NB4 (cell line): ENCODE measurements at regions not wholly inside any gene's neighbourhood (a gene's known extent, or its start where the extent isn't known, plus 50 kb on each side); places are given as distances from the start of the nearest gene placed in this dataset.

Experiments used
- DNase-seq: peaks from one replicate; pipeline ENCODE4 v3.0.0; 2010; ENCODE audit warnings: low read depth
- H3K4me3 ChIP-seq: one replicate; pipeline ENCODE4 v1.5.1; 2011; ENCODE audit warnings: mild to moderate bottlenecking, low read depth, low read length, moderate library complexity
- CTCF ChIP-seq: IDR thresholded peaks from one replicate; pipeline ENCODE4 v1.5.1; 2012; ENCODE audit warnings: low read depth, low read length
- MYC ChIP-seq: IDR thresholded peaks from 2 replicates; pipeline ENCODE4 v1.6.1; 2011; ENCODE audit warnings: low read depth, low read length
- POLR2A ChIP-seq: IDR thresholded peaks from 2 replicates; pipeline ENCODE4 v1.6.1; 2011; ENCODE audit warnings: mild to moderate bottlenecking; ENCODE audit not compliant: insufficient read length; ENCODE audit errors: extremely low read depth
- TF ChIP-seq, protein P1 (sequence below): IDR thresholded peaks from 2 replicates; pipeline ENCODE4 v1.6.1; 2011; ENCODE audit warnings: low read depth, low read length

GRCh38 chr10:105644091-105644490 lies 1003.0 kb downstream of the SORCS3 start:
- H3K4me3 ChIP-seq = no peak overlapping the region
- DNase-seq = no peak
- TF ChIP-seq, protein P1, sequence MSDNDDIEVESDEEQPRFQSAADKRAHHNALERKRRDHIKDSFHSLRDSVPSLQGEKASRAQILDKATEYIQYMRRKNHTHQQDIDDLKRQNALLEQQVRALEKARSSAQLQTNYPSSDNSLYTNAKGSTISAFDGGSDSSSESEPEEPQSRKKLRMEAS = no peak
- TF ChIP-seq MYC (no peak), POLR2A (no peak), CTCF (no peak)

GRCh38 chr10:105643660-105644059 lies 1002.6 kb downstream of the SORCS3 start:
- TF ChIP-seq MYC (no peak), POLR2A (no peak), CTCF (no peak)
- TF ChIP-seq, protein P1 = no peak

DNA sequence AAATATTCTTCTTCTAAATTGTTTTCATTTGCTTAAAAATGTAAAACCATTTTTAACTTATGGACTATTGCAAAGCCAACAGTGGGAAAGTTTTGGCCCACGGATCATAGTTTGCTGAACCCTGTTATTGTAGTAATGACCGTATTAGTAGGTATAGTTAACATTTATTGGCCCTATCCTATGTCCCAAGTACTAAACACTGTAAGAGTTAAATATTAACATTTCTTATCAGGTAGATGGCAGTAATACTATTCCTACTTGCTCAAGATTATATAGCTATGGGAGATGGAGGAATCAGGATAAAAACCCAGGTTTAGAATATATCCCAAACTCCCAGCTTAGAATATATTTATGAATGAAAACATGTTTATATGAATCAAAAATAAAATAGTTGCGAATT lies 993.2 kb downstream of the SORCS3 start:
- no peak overlapping the region for H3K4me3 ChIP-seq
- DNase-seq = no peak
- no peak for TF ChIP-seq MYC
- TF ChIP-seq CTCF = no peak
- TF ChIP-seq, protein P1 = no peak
- TF ChIP-seq POLR2A = no peak

More at GRCh38 chr10:105643660-105644059, 1002.6 kb downstream of the SORCS3 start:
- no peak overlapping the region for H3K4me3 ChIP-seq
- no peak for DNase-seq

DNA sequence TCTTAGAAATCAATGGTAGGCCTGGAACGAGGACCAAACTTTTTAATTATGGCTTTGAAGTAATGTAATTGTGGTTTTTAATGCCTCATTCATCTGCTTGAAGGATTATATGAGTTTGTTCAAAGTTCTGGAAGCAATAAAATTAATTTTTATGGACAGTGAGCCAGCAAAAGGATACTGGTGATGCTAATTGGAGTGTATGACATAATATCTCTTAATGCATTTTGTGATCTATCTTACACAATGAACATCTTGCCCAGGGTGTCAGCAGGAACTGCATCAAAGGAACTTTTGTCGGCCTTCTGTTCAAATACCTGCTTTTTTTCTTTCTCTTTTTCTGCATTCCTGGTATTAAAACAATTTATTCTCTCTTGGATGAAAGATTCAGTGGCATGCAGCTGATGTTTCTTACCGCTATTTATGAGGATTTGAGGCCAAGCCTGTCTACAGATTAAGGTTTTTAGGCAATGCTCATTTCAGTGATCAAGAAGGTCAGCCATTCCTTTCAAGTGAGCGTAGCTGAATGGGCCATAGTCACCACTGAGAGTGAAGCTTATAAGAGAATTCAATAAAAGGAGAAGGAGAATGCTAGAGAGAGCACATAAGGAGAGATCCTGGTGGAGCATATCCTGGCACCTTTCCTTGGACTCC lies 974.8 kb downstream of the SORCS3 start:
- H3K4me3 ChIP-seq = no peak overlapping the region
- DNase-seq = no peak
- TF ChIP-seq POLR2A = no peak
- TF ChIP-seq, protein P1 = no peak
- no peak for TF ChIP-seq CTCF
- TF ChIP-seq MYC = no peak

DNA sequence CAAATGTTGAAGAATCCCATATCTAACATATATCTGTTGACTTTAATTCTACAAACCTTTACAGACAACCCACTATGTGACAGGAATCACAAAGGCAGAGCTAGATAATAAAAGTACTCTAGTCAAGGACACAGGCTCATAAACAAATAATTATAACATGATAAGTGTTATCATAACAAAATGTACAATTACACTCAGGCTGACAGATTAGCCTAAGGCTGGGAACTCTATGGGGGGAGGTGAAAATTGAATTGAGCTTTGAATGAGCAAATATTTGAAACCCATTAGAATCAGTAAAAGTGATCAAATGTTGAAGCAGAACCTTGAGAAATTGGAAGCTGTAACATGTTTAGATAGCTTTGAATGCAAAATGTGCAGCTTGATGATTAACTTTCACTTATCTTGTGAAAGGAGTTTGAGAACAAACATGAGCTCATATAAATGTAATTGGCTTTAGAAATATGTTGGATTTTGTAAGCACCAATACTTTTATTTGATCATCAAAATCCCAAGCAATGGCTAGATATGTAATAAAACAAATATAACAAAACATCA lies 970.2 kb downstream of the SORCS3 start:
- H3K4me3 ChIP-seq = no peak overlapping the region
- DNase-seq = no peak
- TF ChIP-seq MYC = no peak
- no peak for TF ChIP-seq POLR2A
- TF ChIP-seq, protein P1 = no peak
- no peak for TF ChIP-seq CTCF
